ENCODE measurements at regions not wholly inside any gene's neighbourhood (a gene's known extent, or its start where the extent isn't known, plus 50 kb on each side); places are given as distances from the start of the nearest gene placed in this dataset.

- TF ChIP-seq PATZ1 (CRISPR knock-in tag; IDR thresholded peaks at IDR 0.05; ENCODE audit: borderline replicate concordance) (no peak), ZFP3 (CRISPR knock-in tag; IDR thresholded peaks at IDR 0.05) (no peak)
These were observed 560.1 kb upstream of the TBX3 start (continued) for GRCh38 chr12:115243933-115244628.

GRCh38 chr12:115240251-115240650 lies 556.3 kb upstream of the TBX3 start:
- no peak for ATAC-seq
- no peak for TF ChIP-seq CSRNP3 (CRISPR knock-in tag; IDR thresholded peaks at IDR 0.05)
- TF ChIP-seq ESRRG (CRISPR knock-in tag; IDR thresholded peaks at IDR 0.05), result no peak
- no peak for TF ChIP-seq ZNF8 (CRISPR knock-in tag; IDR thresholded peaks at IDR 0.05)
- TF ChIP-seq GLIS3 (CRISPR knock-in tag; IDR thresholded peaks at IDR 0.05), result no peak
- no peak for TF ChIP-seq ISL1 (CRISPR knock-in tag; IDR thresholded peaks at IDR 0.05)
- TF ChIP-seq PPARA (CRISPR knock-in tag; IDR thresholded peaks at IDR 0.05; ENCODE audit: borderline replicate concordance), result no peak

GRCh38 chr12:115235880-115236279 lies 551.9 kb upstream of the TBX3 start:
- ATAC-seq, result no peak
- TF ChIP-seq TCF4 (CRISPR knock-in tag; IDR thresholded peaks at IDR 0.05; ENCODE audit: borderline replicate concordance) (peak; percentile 65), GLIS3 (CRISPR knock-in tag; IDR thresholded peaks at IDR 0.05) (no peak), CREB5 (CRISPR knock-in tag; IDR thresholded peaks at IDR 0.05; ENCODE audit: low read depth) (no peak), SNAI2 (CRISPR knock-in tag; IDR thresholded peaks at IDR 0.05) (no peak), ZNF70 (CRISPR knock-in tag; IDR thresholded peaks at IDR 0.05) (no peak), OSR1 (CRISPR knock-in tag; IDR thresholded peaks at IDR 0.05) (no peak), PATZ1 (CRISPR knock-in tag; IDR thresholded peaks at IDR 0.05; ENCODE audit: borderline replicate concordance) (no peak), ZNF8 (CRISPR knock-in tag; IDR thresholded peaks at IDR 0.05) (no peak), BACH2 (CRISPR knock-in tag; IDR thresholded peaks at IDR 0.05; ENCODE audit: borderline replicate concordance) (no peak), ZFP30 (CRISPR knock-in tag; IDR thresholded peaks at IDR 0.05) (no peak), ARNTL (CRISPR knock-in tag; IDR thresholded peaks at IDR 0.05; ENCODE audit: borderline replicate concordance, low read depth) (no peak), CSRNP3 (CRISPR knock-in tag; IDR thresholded peaks at IDR 0.05) (0 out of 2 replicates have a peak, but pooled peaks have one; percentile 60), POU6F1 (CRISPR knock-in tag; IDR thresholded peaks at IDR 0.05; ENCODE audit: borderline replicate concordance, low read depth) (no peak), TSHZ2 (CRISPR knock-in tag; IDR thresholded peaks at IDR 0.05) (peak; percentile 33; the same call in 1 of the 2 replicates), TOX (CRISPR knock-in tag; IDR thresholded peaks at IDR 0.05; ENCODE audit: borderline replicate concordance) (no peak), ZNF565 (CRISPR knock-in tag; conservative IDR thresholded peaks at IDR 0.05; ENCODE audit: low read depth) (no peak), ISL1 (CRISPR knock-in tag; IDR thresholded peaks at IDR 0.05) (peak; percentile 90), ZC3H10 (CRISPR knock-in tag; IDR thresholded peaks at IDR 0.05) (no peak), CSDC2 (CRISPR knock-in tag; IDR thresholded peaks at IDR 0.05) (no peak), RARB (CRISPR knock-in tag; IDR thresholded peaks at IDR 0.05) (no peak), ESRRG (CRISPR knock-in tag; IDR thresholded peaks at IDR 0.05) (no peak), ZFP3 (CRISPR knock-in tag; IDR thresholded peaks at IDR 0.05) (no peak), PPARA (CRISPR knock-in tag; IDR thresholded peaks at IDR 0.05; ENCODE audit: borderline replicate concordance) (no peak)
